T-helper 1 cell treated with Interleukin-12 subunit alpha and Interleukin-12 subunit beta and Interleukin-4 antibody, amounts not matched to agents 30 μg/mL and 1 μg/mL, for 36 hours (primary cell): ENCODE measurements at regions not wholly inside any gene's neighbourhood (a gene's known extent, or its start where the extent isn't known, plus 50 kb on each side); places are given as distances from the start of the nearest gene placed in this dataset.

Experiments used
- H3K27ac Mint-ChIP-seq: one replicate; pipeline ENCODE4 v1.8.0; 2021; ENCODE audit warnings: mild to moderate bottlenecking, mixed read lengths
- H3K27me3 Mint-ChIP-seq: one replicate; pipeline ENCODE4 v1.8.0; 2021; ENCODE audit warnings: low read depth, mixed read lengths
- H3K36me3 Mint-ChIP-seq: one replicate; pipeline ENCODE4 v1.8.0; 2021; ENCODE audit warnings: low read depth, mixed read lengths
- H3K4me1 Mint-ChIP-seq: one replicate; pipeline ENCODE4 v1.8.0; 2021; ENCODE audit warnings: low read depth, mixed read lengths
- H3K4me3 Mint-ChIP-seq: one replicate; pipeline ENCODE4 v1.8.0; 2021; ENCODE audit warnings: mild to moderate bottlenecking, moderate library complexity, mixed read lengths
- H3K9me3 Mint-ChIP-seq: one replicate; pipeline ENCODE4 v1.8.0; 2021; ENCODE audit warnings: mixed read lengths

DNA sequence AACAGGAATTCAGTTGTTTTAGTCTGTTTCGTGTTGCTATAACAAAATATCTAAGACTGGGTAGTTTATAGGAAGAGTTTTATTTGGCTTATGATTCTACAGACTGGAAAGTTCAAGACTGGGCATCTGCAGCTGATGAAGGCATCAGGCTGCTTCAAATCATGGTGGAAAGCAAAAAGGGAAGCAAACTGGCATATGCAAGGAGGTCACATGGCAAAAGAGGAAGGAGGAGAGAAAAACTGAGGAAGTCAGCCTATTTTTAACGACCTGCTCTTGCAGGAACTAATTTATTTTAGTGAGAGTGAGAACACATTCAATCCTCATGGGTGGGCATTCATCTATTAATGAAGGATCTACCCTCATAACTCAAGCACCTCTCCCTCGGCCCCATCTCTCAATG lies 363.1 kb upstream of the HS3ST1 start:
- H3K4me1 Mint-ChIP-seq: no peaks in the 10 kb centered on the region
- no peak overlapping the region for H3K4me3 Mint-ChIP-seq
- H3K27ac Mint-ChIP-seq: no peak overlapping the region
- H3K36me3 Mint-ChIP-seq: no peaks in the 10 kb centered on the region
- H3K9me3 Mint-ChIP-seq: peaks cover 3% of the 10 kb centered on the region
- H3K27me3 Mint-ChIP-seq: no peaks in the 10 kb centered on the region

- H3K36me3 Mint-ChIP-seq: no peaks in the 10 kb centered on the region
- no peak overlapping the region for H3K27ac Mint-ChIP-seq
- H3K27me3 Mint-ChIP-seq: no peaks in the 10 kb centered on the region
- H3K9me3 Mint-ChIP-seq: peaks cover 3% of the 10 kb centered on the region
- H3K4me3 Mint-ChIP-seq: no peak overlapping the region
- H3K4me1 Mint-ChIP-seq: no peaks in the 10 kb centered on the region
Measured at GRCh38 chr4:11790230-11790629, 361.5 kb upstream of the HS3ST1 start.

GRCh38 chr4:11783588-11783987 lies 354.9 kb upstream of the HS3ST1 start:
- H3K9me3 Mint-ChIP-seq: no peaks in the 10 kb centered on the region
- H3K36me3 Mint-ChIP-seq: no peaks in the 10 kb centered on the region
- H3K4me3 Mint-ChIP-seq: no peak overlapping the region
- no peak overlapping the region for H3K27ac Mint-ChIP-seq
- no peaks in the 10 kb centered on the region for H3K27me3 Mint-ChIP-seq
- H3K4me1 Mint-ChIP-seq: no peaks in the 10 kb centered on the region

- no peaks in the 10 kb centered on the region for H3K36me3 Mint-ChIP-seq
- H3K27ac Mint-ChIP-seq: no peak overlapping the region
- no peak overlapping the region for H3K4me3 Mint-ChIP-seq
- H3K27me3 Mint-ChIP-seq: no peaks in the 10 kb centered on the region
- no peaks in the 10 kb centered on the region for H3K4me1 Mint-ChIP-seq
- H3K9me3 Mint-ChIP-seq: no peaks in the 10 kb centered on the region
Measured at GRCh38 chr4:11782859-11783258, 354.2 kb upstream of the HS3ST1 start.

- no peak overlapping the region for H3K27ac Mint-ChIP-seq
- H3K27me3 Mint-ChIP-seq: no peaks in the 10 kb centered on the region
- no peaks in the 10 kb centered on the region for H3K36me3 Mint-ChIP-seq
- H3K4me3 Mint-ChIP-seq: no peak overlapping the region
- no peaks in the 10 kb centered on the region for H3K9me3 Mint-ChIP-seq
- no peaks in the 10 kb centered on the region for H3K4me1 Mint-ChIP-seq
Measured at GRCh38 chr4:11777447-11777846, 348.8 kb upstream of the HS3ST1 start.

DNA sequence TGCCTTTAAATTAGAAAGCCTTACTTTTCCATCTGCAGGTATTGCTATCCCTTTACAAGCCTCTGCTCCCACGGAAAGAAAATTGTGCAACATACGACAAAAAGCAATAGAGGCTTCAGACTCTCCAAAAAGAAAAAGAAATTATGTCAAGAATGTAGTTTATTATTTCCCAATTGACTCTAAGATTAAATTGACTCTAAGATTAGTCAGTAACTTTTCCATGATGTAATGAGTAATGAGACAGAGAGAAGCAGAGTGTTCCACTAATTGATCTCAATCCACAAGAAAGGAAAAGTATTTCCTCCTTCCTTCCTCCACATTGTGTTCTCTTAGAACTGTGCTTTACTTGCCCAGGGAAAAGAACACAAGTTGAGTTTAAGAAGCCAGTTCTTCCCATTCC lies 345.7 kb upstream of the HS3ST1 start:
- Mint-ChIP-seq H3K9me3 (no peaks in the 10 kb centered on the region), H3K4me1 (no peaks in the 10 kb centered on the region), H3K27me3 (no peaks in the 10 kb centered on the region), H3K36me3 (no peaks in the 10 kb centered on the region), H3K4me3 (no peak overlapping the region), H3K27ac (no peak overlapping the region)

DNA sequence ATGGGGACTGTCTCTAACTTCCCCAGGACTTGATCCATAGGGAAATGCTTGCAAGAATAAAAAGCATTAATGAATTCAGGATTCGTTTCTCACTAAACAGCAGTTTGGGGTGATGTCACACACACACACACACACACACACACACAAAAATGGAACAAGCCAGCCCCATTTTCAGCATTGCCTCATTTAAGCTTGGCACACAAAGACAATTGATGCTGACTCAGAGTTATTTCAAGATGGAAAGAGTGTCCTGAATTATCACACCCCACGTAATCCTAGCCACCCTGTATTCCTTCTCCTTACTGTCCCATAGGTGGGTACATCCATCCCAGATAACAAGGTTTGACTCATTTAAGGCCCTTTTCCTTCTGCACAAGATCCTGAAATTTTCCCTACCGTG lies 345.1 kb upstream of the HS3ST1 start:
- H3K4me1 Mint-ChIP-seq: no peaks in the 10 kb centered on the region
- no peak overlapping the region for H3K27ac Mint-ChIP-seq
- no peaks in the 10 kb centered on the region for H3K36me3 Mint-ChIP-seq
- no peaks in the 10 kb centered on the region for H3K9me3 Mint-ChIP-seq
- H3K4me3 Mint-ChIP-seq: no peak overlapping the region
- H3K27me3 Mint-ChIP-seq: no peaks in the 10 kb centered on the region

DNA sequence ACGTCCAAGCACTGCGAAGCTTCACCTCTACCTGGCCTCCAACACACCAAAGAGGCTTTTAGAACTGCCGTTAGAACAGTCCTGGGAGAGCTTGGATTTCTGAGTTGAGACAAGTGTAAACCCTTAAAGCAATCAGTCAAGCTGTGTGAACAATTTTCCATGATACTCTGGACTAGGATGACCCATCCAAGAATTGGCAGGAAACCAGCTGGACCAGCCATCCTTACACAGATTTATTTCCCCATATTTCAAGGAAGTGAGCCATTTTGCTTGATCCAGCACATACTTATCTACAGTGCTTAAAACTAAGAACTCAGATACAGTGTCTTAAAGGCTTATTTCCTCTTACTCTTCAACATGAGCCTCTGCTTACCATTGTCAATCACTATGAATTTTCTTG lies 340.7 kb upstream of the HS3ST1 start:
- H3K36me3 Mint-ChIP-seq: no peaks in the 10 kb centered on the region
- no peak overlapping the region for H3K27ac Mint-ChIP-seq
- H3K4me1 Mint-ChIP-seq: no peaks in the 10 kb centered on the region
- H3K27me3 Mint-ChIP-seq: no peaks in the 10 kb centered on the region
- H3K4me3 Mint-ChIP-seq: no peak overlapping the region
- H3K9me3 Mint-ChIP-seq: no peaks in the 10 kb centered on the region

DNA sequence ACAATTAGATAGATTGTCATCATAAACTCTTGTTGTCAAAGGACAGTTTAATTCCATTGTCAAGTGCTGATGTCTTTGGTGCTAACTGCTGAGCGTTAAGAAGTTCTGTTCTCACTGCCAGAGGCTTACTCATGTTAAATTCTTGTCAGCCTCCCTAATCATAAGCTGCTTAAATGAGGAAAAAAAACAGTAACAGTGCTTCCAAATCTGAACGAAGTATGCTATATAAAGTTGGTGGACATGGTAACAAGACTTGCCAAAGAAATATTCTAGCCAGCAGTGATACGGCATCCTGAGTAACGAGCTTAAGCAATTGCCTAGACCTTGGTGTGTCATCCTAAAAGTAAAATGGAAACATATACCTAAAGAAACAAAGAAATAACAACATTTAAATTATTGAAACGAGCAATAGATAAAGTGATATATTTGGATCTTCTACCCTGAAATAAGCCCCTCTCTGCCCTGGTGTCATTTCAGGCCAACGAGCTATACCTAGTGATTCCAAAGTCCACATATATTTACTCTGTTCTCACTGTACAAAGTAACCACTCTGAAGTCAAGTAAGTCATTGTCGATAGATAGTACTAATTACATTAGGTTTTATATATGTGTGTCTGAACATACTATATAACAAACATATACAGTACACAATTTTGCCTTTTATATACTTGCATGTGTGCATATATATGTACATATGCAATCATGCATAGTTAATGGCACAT lies 339.7 kb upstream of the HS3ST1 start:
- H3K27me3 Mint-ChIP-seq: no peaks in the 10 kb centered on the region
- H3K9me3 Mint-ChIP-seq: no peaks in the 10 kb centered on the region
- H3K36me3 Mint-ChIP-seq: no peaks in the 10 kb centered on the region

DNA sequence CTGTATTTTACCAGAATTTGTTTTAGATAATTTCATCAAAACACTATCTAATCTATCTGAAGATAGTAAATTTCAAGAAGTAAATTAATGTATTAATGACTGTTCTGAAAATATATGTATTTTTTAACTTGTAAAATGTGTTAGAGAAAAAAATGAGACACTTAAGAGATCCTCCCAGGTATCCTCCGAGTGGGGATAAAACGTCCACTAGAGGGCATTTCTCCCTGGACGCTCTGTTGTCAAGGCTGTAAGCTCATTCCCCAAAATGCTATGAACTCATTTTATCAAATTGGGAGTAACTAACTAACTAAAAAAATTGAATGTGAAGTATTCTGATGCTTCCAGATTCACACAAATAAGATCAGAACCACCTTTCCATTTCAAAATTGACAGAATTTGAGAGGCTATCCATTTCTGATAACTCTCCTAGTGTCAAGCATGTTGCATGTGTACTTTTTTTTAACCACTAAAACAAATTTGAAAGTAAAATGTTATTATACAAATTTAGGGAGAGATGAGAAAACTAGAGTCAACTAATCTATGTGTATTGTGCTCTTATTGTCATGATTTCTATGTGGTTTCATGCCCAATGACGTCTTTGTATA lies 337.3 kb upstream of the HS3ST1 start:
- H3K4me1 Mint-ChIP-seq: no peaks in the 10 kb centered on the region
- no peak overlapping the region for H3K4me3 Mint-ChIP-seq
- no peaks in the 10 kb centered on the region for H3K27me3 Mint-ChIP-seq
- H3K36me3 Mint-ChIP-seq: no peaks in the 10 kb centered on the region
- no peak overlapping the region for H3K27ac Mint-ChIP-seq
- H3K9me3 Mint-ChIP-seq: no peaks in the 10 kb centered on the region

More for the DNA sequence above, 339.7 kb upstream of the HS3ST1 start:
- no peak overlapping the region for H3K27ac Mint-ChIP-seq
- no peaks in the 10 kb centered on the region for H3K4me1 Mint-ChIP-seq
- no peak overlapping the region for H3K4me3 Mint-ChIP-seq

DNA sequence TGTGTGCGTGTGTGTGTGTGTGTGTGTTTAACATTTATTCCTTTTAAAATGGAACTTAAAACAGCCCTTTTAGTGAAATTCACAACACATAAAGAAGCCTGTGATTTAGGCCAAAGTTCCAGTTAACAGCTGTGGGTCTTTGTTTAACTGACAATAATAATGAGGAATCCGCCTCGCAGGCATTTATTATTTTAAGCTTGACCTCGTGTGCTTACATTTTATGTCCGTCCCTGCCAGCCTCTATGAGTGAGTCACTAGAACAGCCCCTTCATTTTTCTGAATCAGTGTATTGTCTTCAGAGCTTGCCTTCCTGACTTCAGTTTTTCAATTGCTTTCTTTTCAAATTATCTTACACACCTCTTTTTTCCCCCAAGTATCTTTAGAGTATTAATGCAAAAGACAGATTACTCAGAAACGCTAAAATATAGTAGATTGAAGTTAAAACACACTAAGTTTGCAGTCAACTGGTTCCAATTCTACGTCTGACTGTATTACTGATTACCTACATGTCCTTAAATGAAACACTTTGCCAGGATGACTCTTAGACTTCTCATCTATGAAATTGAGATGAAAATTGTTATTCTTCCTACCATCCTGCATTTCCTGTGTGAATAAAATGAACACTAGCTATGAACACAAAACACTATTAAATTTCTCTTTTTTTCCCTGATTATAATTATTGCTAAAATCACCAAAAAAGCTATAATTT lies 319.6 kb upstream of the HS3ST1 start:
- Mint-ChIP-seq H3K27me3 (no peaks in the 10 kb centered on the region), H3K36me3 (no peaks in the 10 kb centered on the region), H3K4me3 (no peak overlapping the region), H3K4me1 (no peaks in the 10 kb centered on the region), H3K9me3 (no peaks in the 10 kb centered on the region), H3K27ac (no peak overlapping the region)

- H3K4me1 Mint-ChIP-seq: no peaks in the 10 kb centered on the region
- H3K36me3 Mint-ChIP-seq: no peaks in the 10 kb centered on the region
- peaks cover 3% of the 10 kb centered on the region for H3K27me3 Mint-ChIP-seq
- no peak overlapping the region for H3K27ac Mint-ChIP-seq
- no peak overlapping the region for H3K4me3 Mint-ChIP-seq
- H3K9me3 Mint-ChIP-seq: no peaks in the 10 kb centered on the region
Measured at GRCh38 chr4:11746734-11747133, 318.0 kb upstream of the HS3ST1 start.

GRCh38 chr4:11743976-11744375 lies 315.3 kb upstream of the HS3ST1 start:
- no peaks in the 10 kb centered on the region for H3K36me3 Mint-ChIP-seq
- no peak overlapping the region for H3K4me3 Mint-ChIP-seq
- peaks cover 3% of the 10 kb centered on the region for H3K27me3 Mint-ChIP-seq
- no peaks in the 10 kb centered on the region for H3K9me3 Mint-ChIP-seq
- no peak overlapping the region for H3K27ac Mint-ChIP-seq
- no peaks in the 10 kb centered on the region for H3K4me1 Mint-ChIP-seq

GRCh38 chr4:11743236-11743635 lies 314.5 kb upstream of the HS3ST1 start:
- H3K27ac Mint-ChIP-seq: no peak overlapping the region
- no peaks in the 10 kb centered on the region for H3K36me3 Mint-ChIP-seq
- H3K9me3 Mint-ChIP-seq: no peaks in the 10 kb centered on the region

GRCh38 chr4:11741190-11741652 lies 312.5 kb upstream of the HS3ST1 start:
- Mint-ChIP-seq H3K4me3 (no peak overlapping the region), H3K9me3 (no peaks in the 10 kb centered on the region), H3K36me3 (no peaks in the 10 kb centered on the region), H3K27ac (no peak overlapping the region), H3K27me3 (peaks cover 3% of the 10 kb centered on the region), H3K4me1 (no peaks in the 10 kb centered on the region)

More at GRCh38 chr4:11743236-11743635, 314.5 kb upstream of the HS3ST1 start:
- Mint-ChIP-seq H3K4me1 (no peaks in the 10 kb centered on the region), H3K27me3 (peaks cover 3% of the 10 kb centered on the region), H3K4me3 (no peak overlapping the region)
